GM21529 (cell line): ENCODE measurements at regions not wholly inside any gene's neighbourhood (a gene's known extent, or its start where the extent isn't known, plus 50 kb on each side); places are given as distances from the start of the nearest gene placed in this dataset.

ENCODE experiments used
- ATAC-seq: cut with Tn5 transposase; IDR thresholded peaks from one replicate; pipeline ENCODE4 v1.9.1; 2021; ENCODE audit not compliant: unreplicated experiment

GRCh38 chr21:28758042-28758882 is 234.4 kb downstream of the LTN1 start:
- no peak for ATAC-seq

GRCh38 chr21:28754862-28755261 is 237.8 kb downstream of the LTN1 start:
- no peak for ATAC-seq

GRCh38 chr21:28754127-28754611 is 238.5 kb downstream of the LTN1 start:
- no peak for ATAC-seq

GRCh38 chr21:28752131-28752530 is 240.5 kb downstream of the LTN1 start:
- no peak for ATAC-seq

- no peak for ATAC-seq
Observed at GRCh38 chr21:28751176-28751575, 241.5 kb downstream of the LTN1 start.

GRCh38 chr21:28750565-28750964 is 242.1 kb downstream of the LTN1 start:
- no peak for ATAC-seq

- ATAC-seq: no peak
Observed at GRCh38 chr21:28749536-28749935, 243.1 kb downstream of the LTN1 start.

GRCh38 chr21:28747464-28747863 is 245.2 kb downstream of the LTN1 start:
- no peak for ATAC-seq

- no peak for ATAC-seq
Observed at GRCh38 chr21:28746166-28746565, 246.5 kb downstream of the LTN1 start.

- peak; percentile 87 for ATAC-seq
Observed at GRCh38 chr21:28745131-28746016, 247.3 kb downstream of the LTN1 start.

GRCh38 chr21:28743723-28744122 is 249.0 kb downstream of the LTN1 start:
- no peak for ATAC-seq

- no peak for ATAC-seq
Observed at GRCh38 chr21:28742527-28742926, 250.2 kb downstream of the LTN1 start.

GRCh38 chr21:28740125-28740524 is 252.6 kb downstream of the LTN1 start:
- no peak for ATAC-seq

- no peak for ATAC-seq
Observed at GRCh38 chr21:28738882-28739281, 253.8 kb downstream of the LTN1 start.

- no peak for ATAC-seq
Observed at GRCh38 chr21:28738420-28738704, 254.3 kb downstream of the LTN1 start.

GRCh38 chr21:28737674-28738419 is 254.8 kb downstream of the LTN1 start:
- no peak for ATAC-seq

GRCh38 chr21:28734522-28735175 is 258.0 kb downstream of the LTN1 start:
- ATAC-seq: no peak

GRCh38 chr21:28731700-28732321 is 260.9 kb downstream of the LTN1 start:
- no peak for ATAC-seq

- no peak for ATAC-seq
Observed at GRCh38 chr21:28729887-28730286, 262.8 kb downstream of the LTN1 start.

GRCh38 chr21:28727809-28728208 is 264.9 kb downstream of the LTN1 start:
- ATAC-seq: no peak
